Neural cell (in vitro differentiated cells): ENCODE measurements at regions not wholly inside any gene's neighbourhood (a gene's known extent, or its start where the extent isn't known, plus 50 kb on each side); places are given as distances from the start of the nearest gene placed in this dataset.

Experiments used
- CTCF ChIP-seq: fragments of 450-650 bp; IDR thresholded peaks from 2 replicates; pipeline ENCODE4 v1.5.1; 2014; ENCODE audit warnings: antibody characterized with exemption, mild to moderate bottlenecking, moderate library complexity; ENCODE audit not compliant: poor library complexity, severe bottlenecking
- EP300 ChIP-seq: fragments of 450-650 bp; conservative IDR thresholded peaks from 2 replicates; pipeline ENCODE4 v1.6.1; 2014; ENCODE audit warnings: antibody characterized with exemption, mild to moderate bottlenecking, moderate library complexity; ENCODE audit not compliant: poor library complexity, severe bottlenecking
- EZH2 ChIP-seq: fragments of 200-600, 300-800 bp; shearing (Covaris generic), sonication (generic); IDR thresholded peaks from 2 replicates; pipeline ENCODE4 v1.6.1; 2014; ENCODE audit warnings: antibody characterized with exemption, low read length, borderline replicate concordance, mild to moderate bottlenecking; ENCODE audit not compliant: insufficient read depth, poor library complexity, severe bottlenecking
- POLR2AphosphoS5 ChIP-seq: IDR thresholded peaks from 2 replicates; pipeline ENCODE4 v1.6.1; 2012
- RAD21 ChIP-seq: fragments of 450-650 bp; conservative IDR thresholded peaks from 2 replicates; pipeline ENCODE4 v1.6.1; 2014; ENCODE audit warnings: antibody characterized with exemption, mild to moderate bottlenecking, moderate library complexity
- REST ChIP-seq: IDR thresholded peaks from 2 replicates; pipeline ENCODE4 v1.6.1; 2012; ENCODE audit warnings: borderline replicate concordance
- SMC3 ChIP-seq: fragments of 450-650 bp; conservative IDR thresholded peaks from 2 replicates; pipeline ENCODE4 v1.6.1; 2014; ENCODE audit warnings: antibody characterized with exemption, mild to moderate bottlenecking, moderate library complexity; ENCODE audit not compliant: poor library complexity
- TAF1 ChIP-seq: IDR thresholded peaks from 2 replicates; pipeline ENCODE4 v1.6.1; 2012; ENCODE audit warnings: low read depth

- TF ChIP-seq RAD21 (no peak), POLR2AphosphoS5 (no peak), CTCF (no peak), TAF1 (no peak), EZH2 (no peak), EP300 (no peak), REST (no peak), SMC3 (no peak)
Measured at GRCh38 chr10:84683550-84683949, 355.2 kb downstream of the CCSER2 start.
